Spleen (tissue), 11 donors: ENCODE measurements at regions not wholly inside any gene's neighbourhood (a gene's known extent, or its start where the extent isn't known, plus 50 kb on each side); places are given as distances from the start of the nearest gene placed in this dataset.

Experiments
- DNase-seq: peaks from one replicate; pipeline ENCODE4 v3.0.0-alpha.2; 2020
- H3K27ac ChIP-seq, 8 donors: fragments of 200-600 bp; sonication (generic) in 7 of 8; 1 replicate in 4 of 8; 2 replicates in 4 of 8; pipeline versions ENCODE4 v1.5.0 to v1.8.0; 2016 to 2021; ENCODE audit warnings: inconsistent platforms in 4 of 8, mild to moderate bottlenecking in 4 of 8, moderate library complexity in 1 of 8
- H3K27me3 ChIP-seq, 7 donors: fragments of 200-600 bp; sonication (generic) in 6 of 7; replicated peaks in 1 of 7; 1 replicate in 4 of 7; 2 replicates in 3 of 7; pipeline versions ENCODE4 v1.5.0 to v1.8.0; 2016 to 2021; ENCODE audit warnings: inconsistent platforms in 3 of 7, mild to moderate bottlenecking in 1 of 7
- H3K36me3 ChIP-seq, 6 donors: fragments of 200-600 bp; sonication (generic) in 5 of 6; 1 replicate in 4 of 6; 2 replicates in 2 of 6; pipeline versions ENCODE4 v1.5.0 to v1.8.0; 2016 to 2021; ENCODE audit warnings: inconsistent platforms in 2 of 6
- H3K4me1 ChIP-seq, 6 donors: fragments of 200-600 bp; sonication (generic) in 5 of 6; 1 replicate in 3 of 6; 2 replicates in 3 of 6; pipeline versions ENCODE4 v1.5.0 to v1.8.0; 2016 to 2021; ENCODE audit warnings: inconsistent platforms in 3 of 6
- H3K4me3 ChIP-seq, 8 donors: fragments of 200-600 bp; sonication (generic) in 7 of 8; 1 replicate in 4 of 8; 2 replicates in 4 of 8; pipeline versions ENCODE4 v1.5.0 to v1.8.0; 2016 to 2021; ENCODE audit warnings: inconsistent platforms in 4 of 8, mild to moderate bottlenecking in 4 of 8, moderate library complexity in 2 of 8
- H3K9me3 ChIP-seq, 8 donors: fragments of 200-600 bp; sonication (generic) in 7 of 8; 1 replicate in 4 of 8; 2 replicates in 4 of 8; pipeline versions ENCODE4 v1.5.0 to v1.8.0; 2016 to 2021; ENCODE audit warnings: inconsistent platforms in 4 of 8
- POLR2A ChIP-seq, 3 donors: fragments of 450-650 bp; IDR thresholded peaks; one replicate each; pipeline ENCODE4 v1.5.1; 2017; ENCODE audit warnings: antibody characterized with exemption in 3 of 3, mild to moderate bottlenecking in 1 of 3
- POLR2AphosphoS5 ChIP-seq, 3 donors: sonication (generic); formaldehyde crosslinking; IDR thresholded peaks; one replicate each; pipeline ENCODE4 v1.5.1; 2017; ENCODE audit warnings: antibody characterized with exemption in 3 of 3
- WGBS, 5 donors: extraction: QIAGEN DNeasy Blood & Tissue Kit in 3 of 5; methylation state at CpG; one replicate each; pipeline versions ENCODE4 v1.1.5 to v1.1.7; 2013 to 2018; 5-methylcytosine and 5-hydroxymethylcytosine counted together
- intact Hi-C: fragments of 100-400 bp; cut with DNase I; formaldehyde crosslinking; loops from one replicate; pipeline ENCODE4 v1.15.0; 2023; ENCODE audit warnings: low total_unique reads
- TF ChIP-seq, protein P1 (sequence below), 11 experiments: fragments of 200-600 bp in 7 of 11; fragments of 450-650 bp in 4 of 11; sonication (generic) in 4 of 11; IDR thresholded peaks in 8 of 11; conservative IDR thresholded peaks in 3 of 11; 1 replicate in 7 of 11; 2 replicates in 4 of 11; pipeline versions ENCODE4 v1.4.0 to v1.8.0; 2016 to 2021; ENCODE audit warnings: antibody characterized with exemption in 11 of 11, inconsistent platforms in 4 of 11, mild to moderate bottlenecking in 1 of 11
- donor health status: healthy with polysubstance abuse.
- donor health status: DM: no; HTN: no; CAD: no; lungs with moderate emphysema.
- donor health status: DM: no; HTN: no; CAD: no.
- donor health status: Bipolar disorder and iron deficiency.
- donor health status: healthy.
- donor health status: DM: no; HTN: no; CAD: no.
- donor health status: DM: yes; HTN: yes; CAD: no.

DNA sequence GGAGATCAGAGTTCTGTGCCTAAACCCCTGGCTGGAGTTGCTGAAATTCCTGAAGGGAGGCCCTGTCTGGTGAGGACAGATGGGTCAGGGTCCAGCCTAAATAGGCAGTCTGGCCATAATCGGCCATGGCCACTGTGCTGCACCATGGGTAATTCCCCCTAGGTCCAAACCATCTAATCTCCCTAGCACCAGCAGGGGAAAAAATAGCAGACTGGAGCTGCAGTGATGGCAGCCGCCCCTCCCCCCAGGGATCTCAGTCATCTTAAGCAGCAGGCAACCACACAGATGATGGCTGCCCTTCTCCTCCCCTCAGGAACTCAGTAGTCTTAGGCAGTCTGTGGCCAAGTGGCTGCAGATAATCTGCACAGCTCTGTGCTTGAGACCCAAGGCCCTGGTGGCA is 68.4 kb upstream of the CD96 start:
- no peak for DNase-seq
- WGBS, 5 donors: 82 to 94% (median 90%) methylated on average over 2 of the region's 2 CpGs
- intact Hi-C loops: no loop called here
- Histone ChIP-seq H3K36me3 (no peaks in the 10 kb centered on the region), H3K9me3 (peaks cover 0 to 4% (median 0%) of the 10 kb centered on the region in 8 donors), H3K4me1 (no peaks in the 10 kb centered on the region), H3K4me3 (no peak overlapping the region), H3K27me3 (peaks cover 0 to 7% (median 0%) of the 10 kb centered on the region in 7 donors), H3K27ac (no peak overlapping the region)
- TF ChIP-seq, protein P1, sequence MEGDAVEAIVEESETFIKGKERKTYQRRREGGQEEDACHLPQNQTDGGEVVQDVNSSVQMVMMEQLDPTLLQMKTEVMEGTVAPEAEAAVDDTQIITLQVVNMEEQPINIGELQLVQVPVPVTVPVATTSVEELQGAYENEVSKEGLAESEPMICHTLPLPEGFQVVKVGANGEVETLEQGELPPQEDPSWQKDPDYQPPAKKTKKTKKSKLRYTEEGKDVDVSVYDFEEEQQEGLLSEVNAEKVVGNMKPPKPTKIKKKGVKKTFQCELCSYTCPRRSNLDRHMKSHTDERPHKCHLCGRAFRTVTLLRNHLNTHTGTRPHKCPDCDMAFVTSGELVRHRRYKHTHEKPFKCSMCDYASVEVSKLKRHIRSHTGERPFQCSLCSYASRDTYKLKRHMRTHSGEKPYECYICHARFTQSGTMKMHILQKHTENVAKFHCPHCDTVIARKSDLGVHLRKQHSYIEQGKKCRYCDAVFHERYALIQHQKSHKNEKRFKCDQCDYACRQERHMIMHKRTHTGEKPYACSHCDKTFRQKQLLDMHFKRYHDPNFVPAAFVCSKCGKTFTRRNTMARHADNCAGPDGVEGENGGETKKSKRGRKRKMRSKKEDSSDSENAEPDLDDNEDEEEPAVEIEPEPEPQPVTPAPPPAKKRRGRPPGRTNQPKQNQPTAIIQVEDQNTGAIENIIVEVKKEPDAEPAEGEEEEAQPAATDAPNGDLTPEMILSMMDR (IDR thresholded peaks at IDR 0.05 in 8 of 11, conservative IDR thresholded peaks at IDR 0.05 in 3 of 11): no peak
- no peak for TF ChIP-seq POLR2A (IDR thresholded peaks at IDR 0.05)
- no peak for TF ChIP-seq POLR2AphosphoS5 (IDR thresholded peaks at IDR 0.05)

GRCh38 chr3:111476701-111477100 is 65.3 kb upstream of the CD96 start:
- WGBS, 5 donors: 60 to 71% (median 65%) methylated on average over 3 of the region's 3 CpGs
- Histone ChIP-seq H3K4me3 (no peak overlapping the region), H3K9me3 (no peaks in the 10 kb centered on the region), H3K27ac (no peak overlapping the region), H3K36me3 (no peaks in the 10 kb centered on the region), H3K4me1 (no peaks in the 10 kb centered on the region), H3K27me3 (peaks cover 0 to 7% (median 0%) of the 10 kb centered on the region in 7 donors)
- intact Hi-C loops: no loop called here
- no peak for DNase-seq
- TF ChIP-seq, protein P1 (IDR thresholded peaks at IDR 0.05 in 8 of 11, conservative IDR thresholded peaks at IDR 0.05 in 3 of 11): no peak
- no peak for TF ChIP-seq POLR2A (IDR thresholded peaks at IDR 0.05)
- no peak for TF ChIP-seq POLR2AphosphoS5 (IDR thresholded peaks at IDR 0.05)

DNA sequence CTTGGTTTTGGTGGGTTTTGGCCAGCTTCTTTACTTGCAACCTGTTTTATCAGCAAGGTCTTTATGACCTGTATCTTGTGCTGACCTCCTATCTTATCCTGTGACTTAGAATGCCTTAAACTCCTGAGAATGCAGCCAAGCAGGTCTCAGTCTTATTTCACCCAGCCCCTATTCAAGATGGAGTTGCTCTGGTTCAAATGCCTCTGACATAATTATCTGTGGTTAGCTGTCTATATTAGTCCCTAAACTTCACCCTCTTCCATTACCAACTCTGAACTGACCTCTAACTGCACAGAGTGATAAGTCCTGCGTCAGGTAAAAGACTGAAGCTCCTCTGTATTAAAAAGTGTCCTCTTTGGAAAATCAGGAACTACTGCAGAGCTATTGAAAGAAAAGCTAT is 61.9 kb upstream of the CD96 start:
- intact Hi-C loops: no loop called here
- H3K9me3 ChIP-seq: no peaks in the 10 kb centered on the region
- DNase-seq: no peak
- no peaks in the 10 kb centered on the region for H3K4me1 ChIP-seq
- no peak for TF ChIP-seq POLR2A (IDR thresholded peaks at IDR 0.05)
- TF ChIP-seq POLR2AphosphoS5 (IDR thresholded peaks at IDR 0.05): no peak
- TF ChIP-seq, protein P1 (IDR thresholded peaks at IDR 0.05 in 8 of 11, conservative IDR thresholded peaks at IDR 0.05 in 3 of 11): no peak
- WGBS, 5 donors: 84 to 95% (median 85%) methylated on average over 1 of the region's 1 CpG
- H3K36me3 ChIP-seq: no peaks in the 10 kb centered on the region
- H3K27me3 ChIP-seq: no peaks in the 10 kb centered on the region
- no peak overlapping the region for H3K27ac ChIP-seq
- H3K4me3 ChIP-seq: no peak overlapping the region

DNA sequence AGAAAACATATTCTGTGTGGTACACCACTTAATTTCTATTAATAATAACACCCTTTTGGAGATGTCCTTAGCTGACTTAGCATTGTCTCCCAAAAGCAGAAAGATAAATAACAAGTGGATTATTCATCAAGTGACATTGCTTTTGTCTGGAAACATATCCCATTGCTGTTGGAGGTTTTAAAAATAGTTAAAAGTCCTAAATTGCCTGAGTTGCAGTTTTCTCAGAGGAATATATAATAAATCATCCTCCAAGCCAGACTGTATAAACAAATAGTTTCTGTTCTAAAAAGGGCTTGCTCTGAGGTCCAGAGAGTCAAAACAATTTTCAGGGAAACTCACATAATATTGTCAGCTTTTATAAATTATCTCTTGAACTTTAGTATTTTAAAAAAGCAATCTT is 60.4 kb upstream of the CD96 start:
- no peak for TF ChIP-seq POLR2A (IDR thresholded peaks at IDR 0.05)
- no peak for TF ChIP-seq POLR2AphosphoS5 (IDR thresholded peaks at IDR 0.05)
- TF ChIP-seq, protein P1 (IDR thresholded peaks at IDR 0.05 in 8 of 11, conservative IDR thresholded peaks at IDR 0.05 in 3 of 11): no peak
- H3K4me1 ChIP-seq: no peaks in the 10 kb centered on the region
- DNase-seq: no peak
- H3K4me3 ChIP-seq: no peak overlapping the region
- H3K9me3 ChIP-seq: peaks cover 0 to under 1% (median 0%) of the 10 kb centered on the region in 8 donors
- H3K27ac ChIP-seq: no peak overlapping the region
- intact Hi-C loops: no loop called here
- no peaks in the 10 kb centered on the region for H3K27me3 ChIP-seq
- H3K36me3 ChIP-seq: no peaks in the 10 kb centered on the region
